ENCODE measurements at regions not wholly inside any gene's neighbourhood (a gene's known extent, or its start where the extent isn't known, plus 50 kb on each side); places are given as distances from the start of the nearest gene placed in this dataset.
A peak's percentile ranks its signal among the peaks of the same experiment; 100 is the strongest.

DNA sequence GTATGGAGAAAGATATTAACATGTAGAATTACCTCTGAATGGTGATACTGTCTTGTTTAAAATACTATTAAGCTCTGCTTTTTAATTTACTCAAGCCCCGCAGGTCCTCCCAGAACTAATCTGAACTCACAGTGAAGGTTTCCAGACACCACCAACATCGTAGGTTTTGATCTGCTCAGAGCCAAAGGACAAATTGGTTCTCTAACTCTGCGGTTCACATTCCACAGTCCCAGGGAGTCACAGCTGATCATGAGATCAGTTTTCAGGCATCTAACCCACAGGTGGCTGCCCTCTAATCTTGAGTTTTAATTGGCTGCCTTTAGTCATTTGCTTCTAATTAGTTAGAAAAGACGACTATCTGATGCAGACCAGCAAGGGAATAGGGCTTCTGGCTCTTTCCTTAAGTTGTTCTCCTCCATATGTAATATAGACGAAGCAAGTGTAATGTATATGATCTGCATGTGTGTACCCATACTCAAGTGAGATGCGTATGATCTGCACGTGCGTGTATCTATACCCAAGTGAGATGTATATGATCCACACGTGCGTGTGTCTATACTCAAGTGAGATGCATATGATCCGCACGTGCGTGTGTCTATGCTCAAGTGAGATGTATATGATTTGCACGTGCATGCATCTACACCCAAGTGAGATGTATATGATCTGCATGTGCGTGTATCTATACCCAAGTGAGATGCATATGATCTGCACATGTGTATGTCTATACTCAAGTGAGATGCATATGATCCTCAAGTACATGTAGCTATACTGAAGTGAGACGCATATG lies 331.5 kb upstream of the NPVF start:
- Histone ChIP-seq H3K9me3 (no peaks in the 10 kb centered on the region), H3K4me1 (peaks cover 0 to 27% (median 16%) of the 10 kb centered on the region in 4 donors), H3K27ac (no peak overlapping the region), H3K27me3 (no peaks in the 10 kb centered on the region), H3K36me3 (no peaks in the 10 kb centered on the region), H3K4me3 (no peak overlapping the region)
- intact Hi-C loops (cut with DNase I; ENCODE audit: low total_unique reads): no loop called here
- TF ChIP-seq, protein P1, sequence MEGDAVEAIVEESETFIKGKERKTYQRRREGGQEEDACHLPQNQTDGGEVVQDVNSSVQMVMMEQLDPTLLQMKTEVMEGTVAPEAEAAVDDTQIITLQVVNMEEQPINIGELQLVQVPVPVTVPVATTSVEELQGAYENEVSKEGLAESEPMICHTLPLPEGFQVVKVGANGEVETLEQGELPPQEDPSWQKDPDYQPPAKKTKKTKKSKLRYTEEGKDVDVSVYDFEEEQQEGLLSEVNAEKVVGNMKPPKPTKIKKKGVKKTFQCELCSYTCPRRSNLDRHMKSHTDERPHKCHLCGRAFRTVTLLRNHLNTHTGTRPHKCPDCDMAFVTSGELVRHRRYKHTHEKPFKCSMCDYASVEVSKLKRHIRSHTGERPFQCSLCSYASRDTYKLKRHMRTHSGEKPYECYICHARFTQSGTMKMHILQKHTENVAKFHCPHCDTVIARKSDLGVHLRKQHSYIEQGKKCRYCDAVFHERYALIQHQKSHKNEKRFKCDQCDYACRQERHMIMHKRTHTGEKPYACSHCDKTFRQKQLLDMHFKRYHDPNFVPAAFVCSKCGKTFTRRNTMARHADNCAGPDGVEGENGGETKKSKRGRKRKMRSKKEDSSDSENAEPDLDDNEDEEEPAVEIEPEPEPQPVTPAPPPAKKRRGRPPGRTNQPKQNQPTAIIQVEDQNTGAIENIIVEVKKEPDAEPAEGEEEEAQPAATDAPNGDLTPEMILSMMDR (IDR thresholded peaks at IDR 0.05): no peak
- DNase-seq: no peak

DNA sequence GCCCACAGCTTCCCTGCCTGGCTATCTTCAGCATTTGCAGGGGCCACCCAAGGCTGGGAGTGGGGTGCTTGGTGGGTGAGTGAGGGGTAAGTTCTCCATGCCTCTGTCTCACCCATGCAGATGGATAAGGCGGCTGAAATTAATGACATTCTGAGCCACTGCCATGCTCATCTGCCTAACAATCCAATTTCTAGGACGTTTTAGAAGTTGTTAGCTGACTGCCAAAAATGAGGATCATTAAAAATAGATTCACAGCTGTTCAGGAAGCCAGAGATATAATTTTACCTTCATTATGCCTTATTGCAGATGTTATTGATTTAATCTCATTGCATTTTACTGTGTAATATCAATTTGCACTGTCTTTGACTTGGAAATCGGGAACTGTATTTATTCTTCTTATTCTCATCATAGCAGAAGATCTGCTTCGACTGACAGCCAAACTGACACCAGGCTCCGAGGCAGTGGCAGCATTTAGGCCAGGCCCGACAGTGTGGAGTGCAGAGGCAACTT lies 334.4 kb upstream of the NPVF start:
- Histone ChIP-seq H3K9me3 (no peaks in the 10 kb centered on the region), H3K27ac (peak overlapping the region in 1 of 2 donors; percentile 42), H3K4me3 (no peak overlapping the region), H3K27me3 (no peaks in the 10 kb centered on the region), H3K36me3 (no peaks in the 10 kb centered on the region), H3K4me1 (peaks cover 0 to 41% (median 20%) of the 10 kb centered on the region in 4 donors)
- TF ChIP-seq, protein P1 (IDR thresholded peaks at IDR 0.05): no peak
- DNase-seq: no peak
- intact Hi-C loops (cut with DNase I; ENCODE audit: low total_unique reads): no loop called here

DNA sequence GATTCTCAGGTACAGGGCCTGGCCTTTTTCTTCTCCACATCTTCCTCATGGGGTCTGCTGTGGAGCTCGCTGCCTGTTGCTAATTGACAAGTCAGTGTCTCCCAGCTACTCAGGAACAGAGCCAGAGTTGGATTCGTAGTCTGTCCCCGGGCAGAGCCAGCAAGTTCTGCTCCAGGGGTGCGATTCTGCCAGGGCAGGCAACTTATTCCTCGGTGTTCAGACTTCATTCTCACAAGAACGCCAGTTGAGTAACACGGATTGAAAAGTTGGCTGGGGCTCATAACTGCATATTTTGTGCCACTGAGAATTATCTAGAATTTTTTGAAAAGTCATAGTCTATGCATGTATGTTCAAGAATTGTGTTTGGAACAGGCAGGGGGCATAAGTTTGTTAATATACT lies 336.7 kb upstream of the NPVF start:
- Histone ChIP-seq H3K36me3 (no peaks in the 10 kb centered on the region), H3K27ac (peak overlapping the region; percentile 72 to 74), H3K27me3 (no peaks in the 10 kb centered on the region), H3K9me3 (no peaks in the 10 kb centered on the region), H3K4me1 (peaks cover 0 to 41% (median 20%) of the 10 kb centered on the region in 4 donors), H3K4me3 (no peak overlapping the region)
- intact Hi-C loops (cut with DNase I; ENCODE audit: low total_unique reads): loop anchor here (1.0 to 5.0 kb wide), 3 partner anchors 172 to 303 kb away; no protein-coding TSS in a partner anchor
- DNase-seq: peak; percentile 50 to 77
- TF ChIP-seq, protein P1 (IDR thresholded peaks at IDR 0.05): no peak

DNA sequence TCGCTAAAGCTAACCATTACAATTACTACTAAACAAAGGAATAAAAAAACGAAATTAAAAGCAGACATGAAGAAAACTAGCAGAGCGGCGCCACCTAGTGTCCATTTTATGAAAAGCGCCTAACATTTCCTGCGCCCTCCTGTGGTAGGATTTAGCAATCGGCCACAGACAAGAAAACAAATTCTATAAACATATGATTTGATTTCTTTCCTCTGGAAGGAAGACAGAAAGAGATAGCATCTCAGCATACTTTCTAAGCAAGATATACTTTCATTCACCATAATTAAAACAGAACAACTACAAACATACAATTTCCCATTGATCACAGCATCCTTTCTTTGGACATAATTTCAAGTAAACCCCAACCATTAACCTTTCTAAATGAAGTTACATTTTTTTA lies 337.7 kb upstream of the NPVF start:
- Histone ChIP-seq H3K27ac (peak overlapping the region; percentile 72 to 74), H3K9me3 (no peaks in the 10 kb centered on the region), H3K4me1 (peaks cover 0 to 41% (median 20%) of the 10 kb centered on the region in 4 donors), H3K4me3 (peak overlapping the region in 1 of 2 donors; percentile 17), H3K27me3 (no peaks in the 10 kb centered on the region), H3K36me3 (no peaks in the 10 kb centered on the region)
- TF ChIP-seq, protein P1 (IDR thresholded peaks at IDR 0.05): peak; percentile 100
- peak; percentile 58 to 75 for DNase-seq
- intact Hi-C loops (cut with DNase I; ENCODE audit: low total_unique reads): loop anchor here (1.0 to 5.0 kb wide), 3 partner anchors 173 to 304 kb away; no protein-coding TSS in a partner anchor

DNA sequence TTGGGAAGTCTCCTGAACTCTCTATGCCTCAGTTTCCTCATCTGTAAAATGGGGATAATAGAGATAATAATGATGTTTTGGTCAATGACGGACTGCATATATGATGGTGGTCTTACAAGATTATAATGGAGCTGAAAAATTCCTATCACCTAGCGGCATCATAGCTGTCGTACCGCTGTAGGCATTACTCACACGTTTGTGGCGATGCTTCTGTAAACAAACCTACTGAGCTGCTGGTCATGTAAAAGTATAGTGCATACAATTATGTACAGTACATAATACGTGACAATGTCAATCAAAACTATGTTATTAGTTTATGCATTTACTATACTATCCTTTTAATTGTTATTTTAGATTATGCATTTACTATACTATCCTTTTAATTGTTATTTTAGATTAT lies 339.1 kb upstream of the NPVF start:
- TF ChIP-seq, protein P1 (IDR thresholded peaks at IDR 0.05): no peak
- no peaks in the 10 kb centered on the region for H3K27me3 ChIP-seq
- intact Hi-C loops (cut with DNase I; ENCODE audit: low total_unique reads): loop anchor here (5.0 kb wide), 1 partner anchor 305 kb away; no protein-coding TSS in a partner anchor

More for the DNA sequence above, 339.1 kb upstream of the NPVF start:
- no peak for DNase-seq
- Histone ChIP-seq H3K4me1 (peaks cover 0 to 26% (median 9%) of the 10 kb centered on the region in 4 donors), H3K4me3 (no peak overlapping the region), H3K27ac (no peak overlapping the region), H3K36me3 (no peaks in the 10 kb centered on the region), H3K9me3 (no peaks in the 10 kb centered on the region)
